Fibroblast of lung (primary cell): ENCODE measurements at regions not wholly inside any gene's neighbourhood (a gene's known extent, or its start where the extent isn't known, plus 50 kb on each side); places are given as distances from the start of the nearest gene placed in this dataset.
"Not testable (repeated sequence)": the region's sequence is repeated elsewhere in the genome, so short reads cannot be mapped to it uniquely, and the experiment has no call there.

Source experiments
- EZH2 ChIP-seq: IDR thresholded peaks from 2 replicates; pipeline ENCODE4 v1.5.1; 2012; ENCODE audit warnings: low read length, control low read depth, mild to moderate bottlenecking; ENCODE audit errors: missing control alignments
- TF ChIP-seq, protein P1 (sequence below), 2 donors: IDR thresholded peaks in 1 of 2; conservative IDR thresholded peaks in 1 of 2; 1 replicate in 1 of 2; 2 replicates in 1 of 2; pipeline ENCODE4 v1.5.1; 2011 to 2012; ENCODE audit warnings: low read length in 2 of 2, control low read depth in 1 of 2, inconsistent platforms in 1 of 2, low read depth in 1 of 2, mild to moderate bottlenecking in 1 of 2

DNA sequence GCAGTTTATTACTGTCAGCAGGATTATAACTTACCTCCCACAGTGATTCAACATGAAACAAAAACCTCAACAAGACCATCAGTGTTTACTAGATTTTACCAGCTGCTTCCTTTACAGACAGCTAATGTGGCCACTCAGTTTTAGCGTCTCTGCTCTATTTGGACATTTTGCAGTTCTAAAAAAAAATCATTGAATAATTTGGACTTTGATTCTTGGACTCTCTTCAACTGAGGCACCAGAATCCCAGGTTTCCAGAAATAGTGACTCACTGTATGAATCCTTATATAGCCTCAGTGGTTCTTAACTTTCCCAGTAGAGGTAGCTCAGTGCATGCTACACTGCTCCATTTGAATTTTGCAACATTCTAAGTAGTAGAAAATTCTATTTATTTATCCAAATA lies 317.4 kb upstream of the PLGLB1 start:
- TF ChIP-seq EZH2 = not testable (repeated sequence)
- TF ChIP-seq, protein P1, sequence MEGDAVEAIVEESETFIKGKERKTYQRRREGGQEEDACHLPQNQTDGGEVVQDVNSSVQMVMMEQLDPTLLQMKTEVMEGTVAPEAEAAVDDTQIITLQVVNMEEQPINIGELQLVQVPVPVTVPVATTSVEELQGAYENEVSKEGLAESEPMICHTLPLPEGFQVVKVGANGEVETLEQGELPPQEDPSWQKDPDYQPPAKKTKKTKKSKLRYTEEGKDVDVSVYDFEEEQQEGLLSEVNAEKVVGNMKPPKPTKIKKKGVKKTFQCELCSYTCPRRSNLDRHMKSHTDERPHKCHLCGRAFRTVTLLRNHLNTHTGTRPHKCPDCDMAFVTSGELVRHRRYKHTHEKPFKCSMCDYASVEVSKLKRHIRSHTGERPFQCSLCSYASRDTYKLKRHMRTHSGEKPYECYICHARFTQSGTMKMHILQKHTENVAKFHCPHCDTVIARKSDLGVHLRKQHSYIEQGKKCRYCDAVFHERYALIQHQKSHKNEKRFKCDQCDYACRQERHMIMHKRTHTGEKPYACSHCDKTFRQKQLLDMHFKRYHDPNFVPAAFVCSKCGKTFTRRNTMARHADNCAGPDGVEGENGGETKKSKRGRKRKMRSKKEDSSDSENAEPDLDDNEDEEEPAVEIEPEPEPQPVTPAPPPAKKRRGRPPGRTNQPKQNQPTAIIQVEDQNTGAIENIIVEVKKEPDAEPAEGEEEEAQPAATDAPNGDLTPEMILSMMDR (conservative IDR thresholded peaks at IDR 0.05 in 1 of 2, IDR thresholded peaks at IDR 0.05 in 1 of 2; ENCODE audit: low read depth in 1 of 2, low read length in 2 of 2) = not testable (repeated sequence)
